ENCODE measurements at regions not wholly inside any gene's neighbourhood (a gene's known extent, or its start where the extent isn't known, plus 50 kb on each side); places are given as distances from the start of the nearest gene placed in this dataset.

DNA sequence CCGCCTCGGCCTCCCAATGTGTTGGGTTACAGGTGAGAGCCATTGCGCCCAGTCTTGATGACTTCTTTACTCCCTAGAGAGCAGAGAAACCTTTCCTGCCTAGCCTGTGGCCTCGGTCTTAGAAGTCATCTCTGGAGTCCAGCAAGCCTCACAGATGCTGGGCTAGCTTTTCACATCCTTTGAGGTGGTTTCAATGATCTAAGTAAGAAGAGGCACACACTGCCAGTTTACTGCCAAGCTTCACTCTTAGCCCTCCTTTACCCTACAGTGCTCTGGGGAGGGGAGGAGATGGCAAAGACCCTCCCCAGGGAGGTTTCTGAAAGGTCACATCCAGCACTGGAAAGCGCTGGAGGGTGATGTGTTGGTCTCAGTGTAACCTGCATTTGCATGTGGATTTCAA lies 304.8 kb downstream of the PCNX1 start:
- no peak overlapping the region for H3K27ac ChIP-seq
- no peak overlapping the region for H3K4me3 ChIP-seq
- H3K4me1 ChIP-seq: no peaks in the 10 kb centered on the region
- no peak for DNase-seq
- no peaks in the 10 kb centered on the region for H3K36me3 ChIP-seq
- H3K27me3 ChIP-seq: no peaks in the 10 kb centered on the region
- intact Hi-C loops (cut with DNase I): no loop called here
- TF ChIP-seq CTCF (IDR thresholded peaks at IDR 0.05): no peak
- no peak for ATAC-seq
- H3K9me3 ChIP-seq: no peaks in the 10 kb centered on the region

- ATAC-seq: no peak
- Histone ChIP-seq H3K36me3 (no peaks in the 10 kb centered on the region), H3K27me3 (no peaks in the 10 kb centered on the region), H3K27ac (no peak overlapping the region), H3K4me1 (no peaks in the 10 kb centered on the region), H3K9me3 (no peaks in the 10 kb centered on the region), H3K4me3 (no peak overlapping the region)
- intact Hi-C loops (cut with DNase I): no loop called here
- no peak for TF ChIP-seq CTCF (IDR thresholded peaks at IDR 0.05)
- no peak for DNase-seq
These were observed 305.4 kb downstream of the PCNX1 start for GRCh38 chr14:71212683-71213107.

DNA sequence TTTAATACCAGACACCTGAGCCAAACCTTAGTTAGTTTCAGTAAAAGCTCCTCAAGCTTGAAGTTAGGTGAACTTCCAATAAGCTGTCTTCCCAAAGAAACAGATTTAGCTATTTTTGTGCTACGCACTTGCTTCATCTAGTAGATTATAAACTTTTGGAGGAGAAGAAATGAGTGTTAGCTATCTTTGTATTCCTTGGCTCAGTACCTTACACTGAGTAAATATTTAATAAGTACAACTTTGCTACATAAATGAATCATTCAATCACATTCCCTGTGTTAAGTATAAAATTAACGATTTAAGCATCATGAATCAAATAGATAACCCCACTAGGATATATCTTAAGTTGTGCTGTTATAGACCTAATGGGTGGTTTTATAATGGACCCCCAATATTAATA lies 307.0 kb downstream of the PCNX1 start:
- H3K36me3 ChIP-seq: no peaks in the 10 kb centered on the region
- H3K4me1 ChIP-seq: no peaks in the 10 kb centered on the region
- DNase-seq: no peak
- H3K9me3 ChIP-seq: no peaks in the 10 kb centered on the region
- TF ChIP-seq CTCF (IDR thresholded peaks at IDR 0.05): no peak
- no peaks in the 10 kb centered on the region for H3K27me3 ChIP-seq
- ATAC-seq: no peak
- intact Hi-C loops (cut with DNase I): no loop called here
- H3K4me3 ChIP-seq: no peak overlapping the region
- H3K27ac ChIP-seq: no peak overlapping the region

- no peak for TF ChIP-seq CTCF (IDR thresholded peaks at IDR 0.05)
- no peaks in the 10 kb centered on the region for H3K27me3 ChIP-seq
- DNase-seq: no peak
- ATAC-seq: no peak
- no peaks in the 10 kb centered on the region for H3K4me1 ChIP-seq
- no peak overlapping the region for H3K27ac ChIP-seq
- H3K4me3 ChIP-seq: no peak overlapping the region
- H3K9me3 ChIP-seq: no peaks in the 10 kb centered on the region
- intact Hi-C loops (cut with DNase I): no loop called here
- no peaks in the 10 kb centered on the region for H3K36me3 ChIP-seq
These were observed 313.2 kb downstream of the PCNX1 start for GRCh38 chr14:71220462-71220861.

GRCh38 chr14:71221119-71221518 lies 313.9 kb downstream of the PCNX1 start:
- TF ChIP-seq CTCF (IDR thresholded peaks at IDR 0.05): no peak
- intact Hi-C loops (cut with DNase I): no loop called here
- ATAC-seq (no peak), DNase-seq (no peak)
- Histone ChIP-seq H3K9me3 (no peaks in the 10 kb centered on the region), H3K27me3 (no peaks in the 10 kb centered on the region), H3K36me3 (no peaks in the 10 kb centered on the region), H3K4me1 (no peaks in the 10 kb centered on the region), H3K4me3 (no peak overlapping the region), H3K27ac (peak overlapping the region; percentile 43)

DNA sequence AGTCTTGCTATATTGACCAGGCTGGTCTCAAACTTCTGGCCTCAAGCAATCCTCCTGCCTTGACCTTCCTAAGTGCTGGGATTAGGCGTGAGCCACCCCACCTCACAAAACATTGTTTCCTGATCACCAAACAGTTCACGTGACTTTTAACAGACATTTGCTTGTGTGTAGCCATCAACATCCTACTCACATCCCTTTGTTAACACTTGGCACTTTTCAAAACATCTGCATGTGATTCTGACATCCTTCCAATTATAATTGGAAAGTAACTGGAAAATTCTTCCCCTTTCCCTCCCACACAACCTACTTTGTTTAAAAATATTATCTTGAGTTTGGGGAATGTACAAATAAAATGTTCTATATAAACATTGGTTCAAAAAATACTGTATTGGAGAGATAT lies 317.9 kb downstream of the PCNX1 start:
- no peak overlapping the region for H3K27ac ChIP-seq
- H3K27me3 ChIP-seq: no peaks in the 10 kb centered on the region
- intact Hi-C loops (cut with DNase I): no loop called here
- no peaks in the 10 kb centered on the region for H3K36me3 ChIP-seq
- TF ChIP-seq CTCF (IDR thresholded peaks at IDR 0.05): no peak
- H3K4me3 ChIP-seq: no peak overlapping the region
- H3K4me1 ChIP-seq: no peaks in the 10 kb centered on the region
- no peaks in the 10 kb centered on the region for H3K9me3 ChIP-seq
- DNase-seq: no peak
- no peak for ATAC-seq

Measured in upper lobe of right lung (tissue), 1 donor.